T-cell (primary cell): ENCODE measurements at regions not wholly inside any gene's neighbourhood (a gene's known extent, or its start where the extent isn't known, plus 50 kb on each side); places are given as distances from the start of the nearest gene placed in this dataset.

ENCODE experiments used
- ATAC-seq, 4 experiments: fragments of 200-7000 bp in 3 of 4; fragments of 150-1000 bp in 1 of 4; cut with Tn5 transposase; replicated peaks in 1 of 4; 1 replicate in 3 of 4; 2 replicates in 1 of 4; pipeline ENCODE4 v1.10.0; 2021; ENCODE audit warnings: moderate library complexity in 3 of 4, mild to moderate bottlenecking in 2 of 4, moderate number of reproducible peaks in 1 of 4
- CTCF ChIA-PET, 2 donors: fragments of 300-600 bp; sonication (Branson Sonifier 250); formaldehyde crosslinking; loops; one replicate each; lab custom pipeline; 2022; ENCODE audit warnings: antibody characterized with exemption in 2 of 2; lab: Charles Lee
- POLR2A ChIA-PET, 2 donors: fragments of 300-600 bp; sonication (Branson Sonifier 250); formaldehyde crosslinking; loops; one replicate each; lab custom pipeline; 2022; ENCODE audit warnings: antibody characterized with exemption in 2 of 2; lab: Charles Lee
- DNase-seq, 35 experiments: peaks; one replicate each; pipeline versions ENCODE4 v3.0.0 to v3.0.0-alpha.2; 2013 to 2023
- H3K27ac ChIP-seq: one replicate; pipeline ENCODE4 v1.5.1; 2013; ENCODE audit warnings: low read length
- H3K27me3 ChIP-seq, 2 experiments: replicated peaks in 1 of 2; 1 replicate in 1 of 2; 2 replicates in 1 of 2; pipeline versions ENCODE4 v1.6.1 to v1.7.0; 2013; ENCODE audit warnings: low read length in 1 of 2, mixed read lengths in 1 of 2; ENCODE audit not compliant: control insufficient read depth in 2 of 2, insufficient read depth in 2 of 2; ENCODE audit errors: extremely low read depth in 1 of 2
- H3K36me3 ChIP-seq, 2 donors: 1 replicate in 1 of 2; 2 replicates in 1 of 2; pipeline versions ENCODE4 v1.6.1 to v1.7.0; 2013; ENCODE audit warnings: low read length in 1 of 2; ENCODE audit not compliant: control insufficient read depth in 2 of 2, insufficient read depth in 1 of 2; ENCODE audit errors: extremely low read depth in 1 of 2
- H3K4me1 ChIP-seq, 2 experiments: 1 replicate in 1 of 2; 2 replicates in 1 of 2; pipeline versions ENCODE4 v1.6.1 to v1.7.0; 2013; ENCODE audit warnings: low read length in 2 of 2, mixed read lengths in 1 of 2; ENCODE audit not compliant: insufficient read depth in 2 of 2, control insufficient read depth in 1 of 2; ENCODE audit errors: extremely low read depth in 1 of 2
- H3K4me3 ChIP-seq, 2 donors: 1 replicate in 1 of 2; 2 replicates in 1 of 2; pipeline versions ENCODE4 v1.5.1 to v1.7.0; 2013; ENCODE audit warnings: mild to moderate bottlenecking in 2 of 2, low read length in 1 of 2, moderate library complexity in 1 of 2; ENCODE audit not compliant: control insufficient read depth in 1 of 2; ENCODE audit errors: extremely low read depth in 1 of 2
- H3K9me3 ChIP-seq: 2 replicates; pipeline ENCODE4 v1.7.0; 2013
- H3K27ac Mint-ChIP-seq, 2 donors: one replicate each; pipeline ENCODE4 v1.8.0; 2020 to 2021; ENCODE audit warnings: mild to moderate bottlenecking in 2 of 2, mixed read lengths in 2 of 2
- H3K27me3 Mint-ChIP-seq, 2 donors: one replicate each; pipeline ENCODE4 v1.8.0; 2021 to 2022; ENCODE audit warnings: mixed read lengths in 2 of 2
- H3K36me3 Mint-ChIP-seq: one replicate; pipeline ENCODE4 v1.8.0; 2021; ENCODE audit warnings: mixed read lengths
- H3K4me1 Mint-ChIP-seq, 3 donors: one replicate each; pipeline ENCODE4 v1.8.0; 2020 to 2022; ENCODE audit warnings: mixed read lengths in 3 of 3, mild to moderate bottlenecking in 1 of 3
- H3K4me3 Mint-ChIP-seq, 3 donors: one replicate each; pipeline ENCODE4 v1.8.0; 2020 to 2022; ENCODE audit warnings: mild to moderate bottlenecking in 3 of 3, mixed read lengths in 3 of 3, moderate library complexity in 3 of 3
- H3K9me3 Mint-ChIP-seq, 3 donors: one replicate each; pipeline ENCODE4 v1.8.0; 2020 to 2022; ENCODE audit warnings: mixed read lengths in 3 of 3
- WGBS: methylation state at CpG from one replicate; pipeline ENCODE4 v1.1.5; 2013; ENCODE audit warnings: missing lambda C conversion rate; ENCODE audit not compliant: insufficient coverage; 5-methylcytosine and 5-hydroxymethylcytosine counted together

GRCh38 chr11:123299721-123300120, 104.7 kb upstream of the CLMP start:
- Histone ChIP-seq H3K4me1 (peaks cover 9 to 34% of the 10 kb centered on the region in 2 experiments), H3K4me3 (no peak overlapping the region), H3K9me3 (no peaks in the 10 kb centered on the region), H3K27ac (no peak overlapping the region), H3K36me3 (no peaks in the 10 kb centered on the region), H3K27me3 (peaks cover 0 to 4% of the 10 kb centered on the region in 2 experiments)
- no peak for ATAC-seq
- Mint-ChIP-seq H3K4me3 (no peak overlapping the region), H3K4me1 (peaks cover 35 to 40% (median 36%) of the 10 kb centered on the region in 3 donors), H3K27ac (no peak overlapping the region), H3K27me3 (peaks cover 4 to 8% of the 10 kb centered on the region in 2 donors), H3K36me3 (no peaks in the 10 kb centered on the region), H3K9me3 (no peaks in the 10 kb centered on the region)
- no peak for DNase-seq
- 98% methylated on average over 7 of the region's 7 CpGs for WGBS
- ChIA-PET CTCF (interaction anchor here (0.9 to 1.1 kb wide), 4 partner anchors 9 to 85 kb away, joined by 3 to 4 read pairs (median 3); no protein-coding TSS in a partner anchor), POLR2A (no interaction called here)

- Histone ChIP-seq H3K9me3 (no peaks in the 10 kb centered on the region), H3K4me3 (no peak overlapping the region), H3K4me1 (peaks cover 9 to 31% of the 10 kb centered on the region in 2 experiments), H3K27ac (no peak overlapping the region), H3K27me3 (peaks cover 0 to 4% of the 10 kb centered on the region in 2 experiments), H3K36me3 (no peaks in the 10 kb centered on the region)
- Mint-ChIP-seq H3K9me3 (no peaks in the 10 kb centered on the region), H3K36me3 (no peaks in the 10 kb centered on the region), H3K27me3 (peaks cover 3 to 4% of the 10 kb centered on the region in 2 donors), H3K4me1 (peaks cover 29 to 31% (median 31%) of the 10 kb centered on the region in 3 donors), H3K4me3 (no peak overlapping the region), H3K27ac (no peak overlapping the region)
- ChIA-PET CTCF (interaction anchor here (0.6 to 1.1 kb wide), 4 partner anchors 10 to 178 kb away, joined by 3 to 4 read pairs (median 3); no protein-coding TSS in a partner anchor), POLR2A (no interaction called here)
- WGBS = 87% methylated on average over 12 of the region's 16 CpGs
- ATAC-seq (no peak), DNase-seq (no peak)
Observed at GRCh38 chr11:123298488-123299447, 103.7 kb upstream of the CLMP start.

GRCh38 chr11:123292647-123293046, 97.6 kb upstream of the CLMP start:
- Histone ChIP-seq H3K4me3 (no peak overlapping the region), H3K4me1 (no peaks in the 10 kb centered on the region), H3K9me3 (no peaks in the 10 kb centered on the region), H3K27ac (no peak overlapping the region), H3K27me3 (peaks cover 0 to 6% of the 10 kb centered on the region in 2 experiments), H3K36me3 (no peaks in the 10 kb centered on the region)
- Mint-ChIP-seq H3K36me3 (no peaks in the 10 kb centered on the region), H3K27ac (no peak overlapping the region), H3K27me3 (peaks cover 5% of the 10 kb centered on the region in 2 donors), H3K9me3 (no peaks in the 10 kb centered on the region), H3K4me1 (no peaks in the 10 kb centered on the region), H3K4me3 (no peak overlapping the region)
- ChIA-PET CTCF (interaction anchor here (0.6 to 0.7 kb wide), 4 partner anchors 29 to 377 kb away, joined by 3 to 10 read pairs (median 3); no protein-coding TSS in a partner anchor), POLR2A (no interaction called here)
- no peak for DNase-seq
- WGBS = 80% methylated on average over 1 of the region's 2 CpGs
- ATAC-seq = no peak

- Mint-ChIP-seq H3K27ac (no peak overlapping the region), H3K36me3 (no peaks in the 10 kb centered on the region), H3K9me3 (no peaks in the 10 kb centered on the region), H3K27me3 (peaks cover 3 to 5% of the 10 kb centered on the region in 2 donors), H3K4me1 (no peaks in the 10 kb centered on the region), H3K4me3 (no peak overlapping the region)
- DNase-seq (no peak), ATAC-seq (no peak)
- H3K27me3 ChIP-seq = peaks cover 0 to 3% of the 10 kb centered on the region in 2 experiments
- H3K4me1 ChIP-seq = no peaks in the 10 kb centered on the region
- WGBS = 83% methylated on average over 3 of the region's 7 CpGs
- H3K9me3 ChIP-seq = no peaks in the 10 kb centered on the region
- no peaks in the 10 kb centered on the region for H3K36me3 ChIP-seq
- no peak overlapping the region for H3K27ac ChIP-seq
- H3K4me3 ChIP-seq = no peak overlapping the region
- POLR2A ChIA-PET = no interaction called here
- CTCF ChIA-PET = interaction anchor here in 1 of 2 donors (0.6 kb wide), 1 partner anchor 195 kb away, joined by 5 read pairs; no protein-coding TSS in a partner anchor
Observed at GRCh38 chr11:123291201-123291869, 96.3 kb upstream of the CLMP start.

GRCh38 chr11:123286761-123287160, 91.7 kb upstream of the CLMP start:
- no peak overlapping the region for H3K27ac ChIP-seq
- Mint-ChIP-seq H3K4me1 (no peaks in the 10 kb centered on the region), H3K27ac (no peak overlapping the region), H3K36me3 (no peaks in the 10 kb centered on the region), H3K27me3 (peaks cover 15 to 16% of the 10 kb centered on the region in 2 donors), H3K9me3 (no peaks in the 10 kb centered on the region), H3K4me3 (no peak overlapping the region)
- DNase-seq (no peak), ATAC-seq (no peak)
- POLR2A ChIA-PET = no interaction called here
- H3K36me3 ChIP-seq = no peaks in the 10 kb centered on the region
- H3K4me1 ChIP-seq = peaks cover 0 to 2% of the 10 kb centered on the region in 2 experiments
- H3K27me3 ChIP-seq = peaks cover 0 to under 1% of the 10 kb centered on the region in 2 experiments
- no peak overlapping the region for H3K4me3 ChIP-seq
- CTCF ChIA-PET = no interaction called here
- WGBS = 60% methylated on average over 1 of the region's 3 CpGs
- H3K9me3 ChIP-seq = no peaks in the 10 kb centered on the region

GRCh38 chr11:123286255-123286654, 91.2 kb upstream of the CLMP start:
- peaks cover 18 to 20% of the 10 kb centered on the region in 2 donors for H3K27me3 Mint-ChIP-seq
- no peak overlapping the region for H3K27ac Mint-ChIP-seq
- ATAC-seq (no peak), DNase-seq (no peak)
- no peaks in the 10 kb centered on the region for H3K9me3 Mint-ChIP-seq
- H3K4me3 Mint-ChIP-seq = no peak overlapping the region
- no peak overlapping the region for H3K4me3 ChIP-seq
- peaks cover 0 to 2% of the 10 kb centered on the region in 2 experiments for H3K4me1 ChIP-seq
- no peaks in the 10 kb centered on the region for H3K9me3 ChIP-seq
- POLR2A ChIA-PET = no interaction called here
- H3K4me1 Mint-ChIP-seq = no peaks in the 10 kb centered on the region
- WGBS = 100% methylated on average over 2 of the region's 5 CpGs
- no peaks in the 10 kb centered on the region for H3K36me3 ChIP-seq
- H3K27me3 ChIP-seq = no peaks in the 10 kb centered on the region
- H3K27ac ChIP-seq = no peak overlapping the region
- no peaks in the 10 kb centered on the region for H3K36me3 Mint-ChIP-seq
- CTCF ChIA-PET = no interaction called here
